CD4-positive, alpha-beta T cell treated with Interleukin-1 beta for 1 hour (primary cell): ENCODE measurements at regions not wholly inside any gene's neighbourhood (a gene's known extent, or its start where the extent isn't known, plus 50 kb on each side); places are given as distances from the start of the nearest gene placed in this dataset.
"Not testable (repeated sequence)": the region's sequence is repeated elsewhere in the genome, so short reads cannot be mapped to it uniquely, and the experiment has no call there.

Source experiments
- DNase-seq, 2 donors: peaks; one replicate each; pipeline ENCODE4 v3.0.0-alpha.2; 2020 to 2022

DNA sequence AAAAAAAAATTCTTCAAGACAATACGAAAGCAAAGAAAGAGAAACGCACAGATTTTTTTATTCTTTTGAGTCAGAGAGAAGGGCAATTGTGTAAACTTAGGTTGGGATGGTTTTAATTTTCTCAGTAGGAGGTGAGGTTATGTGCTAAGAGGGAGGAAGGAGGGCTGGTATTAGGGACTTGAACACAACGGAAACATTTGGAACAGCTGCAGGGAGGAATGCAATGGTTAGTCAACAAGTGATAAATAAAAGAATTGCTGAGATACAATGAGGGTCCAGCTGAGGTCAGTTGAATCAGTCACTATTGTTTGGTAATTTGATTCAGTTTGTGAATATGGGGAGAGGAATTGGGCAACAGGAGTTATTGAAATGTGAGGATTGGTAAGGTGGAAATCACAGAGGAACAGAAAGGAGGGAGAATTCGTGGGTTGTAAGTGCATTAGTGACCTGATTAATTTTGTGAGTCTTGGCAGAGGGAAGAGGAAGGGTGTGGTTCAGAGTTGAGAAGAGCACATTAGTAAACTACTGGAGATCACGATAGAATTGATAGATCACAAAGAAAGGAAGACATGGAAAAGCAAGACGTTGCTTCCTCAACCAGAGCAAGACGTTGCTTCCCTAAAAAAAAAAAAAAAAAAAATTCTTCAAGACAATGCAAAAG lies 499.5 kb upstream of the SPRY2 start:
- no peak for DNase-seq

DNA sequence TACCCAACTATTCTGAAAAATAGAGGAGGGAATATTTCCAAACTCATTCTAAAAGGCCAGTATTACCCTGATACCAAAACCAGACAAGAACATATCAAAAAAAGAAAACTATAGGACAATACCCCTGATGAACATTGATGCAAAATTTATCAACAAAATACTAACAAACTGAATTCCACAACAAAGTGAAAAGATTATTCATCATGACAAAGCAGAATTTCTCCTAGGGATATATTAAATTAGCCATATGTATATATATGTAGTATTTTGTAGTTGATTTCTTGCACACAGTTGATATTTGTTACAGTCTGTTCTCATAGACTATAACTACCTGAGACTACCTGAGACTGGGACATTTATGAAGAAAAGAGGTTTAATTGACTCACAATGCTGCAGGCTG lies 495.0 kb upstream of the SPRY2 start:
- DNase-seq, result no peak

DNA sequence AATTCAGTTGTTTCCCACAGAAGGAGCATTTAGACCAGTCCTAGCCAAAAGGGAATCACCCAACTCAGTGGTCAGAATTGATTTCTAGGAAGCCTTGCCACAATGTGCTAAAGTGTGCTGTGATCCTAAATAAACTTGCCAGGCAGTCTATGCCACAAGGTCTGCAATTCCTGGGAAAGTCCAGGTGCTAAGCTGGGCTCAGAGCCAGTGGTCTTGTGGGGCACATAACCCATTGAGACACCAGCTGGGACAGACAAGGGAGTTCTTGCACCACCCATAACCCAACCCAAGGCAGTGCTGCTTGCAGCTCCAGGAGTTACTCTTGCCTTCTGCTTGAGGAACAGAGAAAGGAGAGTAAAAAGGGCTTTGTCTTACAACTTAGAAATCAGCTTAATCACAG lies 489.5 kb upstream of the SPRY2 start:
- no peak for DNase-seq

DNA sequence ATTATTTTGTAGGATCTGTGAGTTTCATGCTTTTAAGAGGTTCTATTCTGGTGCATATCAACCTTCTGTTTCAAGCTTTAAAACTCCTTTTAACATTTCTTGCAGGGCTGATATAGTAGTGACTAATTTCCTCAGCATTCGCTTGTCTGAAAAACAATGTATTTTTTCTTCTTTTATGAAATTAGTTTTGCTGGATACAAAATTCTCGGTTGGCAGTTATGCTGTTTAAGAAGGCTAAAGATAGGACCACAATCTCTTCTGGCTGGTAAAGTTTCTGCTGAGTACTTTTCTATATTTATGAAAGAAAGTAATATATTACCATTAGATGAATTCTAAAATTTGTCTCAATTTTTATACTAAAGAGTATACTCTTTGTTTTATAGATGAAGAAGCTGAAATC lies 487.8 kb upstream of the SPRY2 start:
- no peak for DNase-seq

DNA sequence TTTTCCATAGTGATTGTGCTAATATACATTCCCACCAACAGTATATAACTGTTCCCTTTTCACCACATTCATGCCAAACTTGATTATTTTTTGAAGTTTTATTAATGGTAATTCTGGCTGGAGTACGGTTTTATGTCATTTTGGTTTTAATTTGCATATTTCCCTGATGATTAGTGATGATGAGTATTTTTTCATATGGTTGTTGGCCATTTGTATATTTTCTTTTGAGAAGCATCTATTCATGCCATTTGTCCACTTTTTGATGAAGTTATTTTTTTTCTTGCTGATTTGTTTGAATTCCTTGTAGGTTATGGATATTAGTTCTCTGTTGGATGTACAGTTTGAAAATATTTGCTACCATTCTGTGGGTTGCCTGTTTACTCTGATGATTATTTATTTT lies 484.4 kb upstream of the SPRY2 start:
- no peak for DNase-seq

DNA sequence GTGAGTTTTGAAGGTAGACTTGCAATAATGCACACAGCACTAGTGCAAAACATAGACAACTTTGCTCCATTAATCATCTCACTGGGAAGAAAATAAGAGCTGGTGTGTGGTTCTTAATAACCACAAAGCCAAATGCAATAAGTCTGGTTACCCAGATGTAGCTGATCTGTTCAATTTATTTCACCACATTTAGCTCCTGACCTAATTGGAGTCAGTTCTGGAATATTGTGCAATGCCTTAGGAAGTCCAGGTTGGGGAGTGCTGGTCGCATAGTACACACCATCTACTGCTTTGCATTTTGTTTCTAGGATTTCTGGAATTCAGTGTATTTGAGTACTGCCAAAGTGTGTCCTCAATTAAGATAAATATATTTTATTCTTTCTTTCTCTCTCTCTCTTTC lies 483.3 kb upstream of the SPRY2 start:
- no peak for DNase-seq

DNA sequence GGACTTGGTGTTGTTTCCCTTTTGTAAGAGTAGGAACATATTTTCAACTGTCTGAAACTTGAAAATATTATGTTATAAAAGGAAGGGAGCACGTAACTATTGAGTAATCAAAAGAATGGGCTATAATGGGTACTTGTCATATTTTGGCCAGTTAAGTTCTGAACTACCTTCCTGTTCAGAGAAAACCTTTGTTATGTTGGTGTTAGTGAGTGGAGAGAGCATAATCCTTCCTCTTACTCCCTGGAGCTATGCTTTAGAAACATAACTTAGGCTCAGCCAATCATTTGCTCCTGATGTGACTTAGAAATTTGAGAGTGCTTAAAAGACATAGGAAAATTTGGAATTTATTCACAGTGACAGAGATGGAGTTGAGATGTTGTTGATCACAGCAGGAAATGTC lies 482.5 kb upstream of the SPRY2 start:
- DNase-seq, result no peak

DNA sequence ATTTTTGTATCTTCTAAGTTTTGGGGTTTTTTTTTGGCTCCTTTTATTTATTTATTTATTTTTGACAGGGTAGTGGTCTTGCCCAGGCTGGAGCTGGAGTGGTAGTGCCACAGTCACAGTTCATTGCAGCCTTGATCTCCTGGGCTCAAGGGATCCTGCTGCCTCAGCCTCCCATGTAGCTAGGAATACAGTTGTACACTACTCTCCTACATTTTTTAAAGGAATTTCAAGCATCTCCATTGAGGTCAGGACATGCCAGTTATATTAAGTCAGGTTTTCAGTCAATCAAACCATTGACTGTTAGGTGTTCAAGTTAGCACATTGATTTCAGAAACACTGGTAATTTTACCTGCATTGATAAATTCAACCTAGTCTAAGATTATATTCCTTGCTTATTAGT lies 480.5 kb upstream of the SPRY2 start:
- no peak for DNase-seq

DNA sequence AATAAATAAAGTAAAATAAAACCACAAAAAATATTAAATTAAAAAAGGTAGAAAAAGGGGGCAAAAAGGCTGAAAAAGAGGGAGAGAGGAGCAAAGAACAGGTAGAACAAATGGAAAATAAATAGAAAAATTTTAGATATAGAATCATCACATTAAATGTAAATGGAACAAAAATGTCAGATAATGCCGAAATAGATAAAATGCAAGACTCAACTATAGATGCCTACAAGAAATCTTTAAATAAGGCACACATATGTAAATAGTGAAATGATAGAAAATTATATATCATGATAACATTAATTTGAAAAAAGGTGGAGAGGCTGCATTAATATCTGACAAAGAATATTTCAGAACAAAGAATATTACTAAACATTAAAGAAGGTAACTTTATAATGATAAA lies 477.1 kb upstream of the SPRY2 start:
- DNase-seq, result no peak

DNA sequence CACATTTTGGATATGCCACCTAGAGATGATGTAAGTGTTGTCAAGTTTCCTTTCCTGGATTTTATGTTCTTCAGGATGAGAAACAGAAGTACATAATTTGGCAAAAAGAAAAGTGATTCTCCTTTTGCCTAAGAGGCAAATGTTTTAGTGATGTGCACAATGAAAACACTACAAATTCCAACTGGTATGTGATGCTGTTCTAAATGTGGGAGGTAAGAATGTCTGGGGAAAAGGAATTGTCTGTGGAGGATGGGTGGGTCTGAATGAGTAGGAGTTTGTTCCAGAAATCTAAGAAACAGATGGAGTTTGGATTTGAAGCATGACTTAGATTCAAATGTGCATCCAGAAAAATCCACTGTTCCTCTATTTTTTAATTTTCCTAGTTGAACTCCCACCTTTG lies 473.6 kb upstream of the SPRY2 start:
- no peak for DNase-seq

DNA sequence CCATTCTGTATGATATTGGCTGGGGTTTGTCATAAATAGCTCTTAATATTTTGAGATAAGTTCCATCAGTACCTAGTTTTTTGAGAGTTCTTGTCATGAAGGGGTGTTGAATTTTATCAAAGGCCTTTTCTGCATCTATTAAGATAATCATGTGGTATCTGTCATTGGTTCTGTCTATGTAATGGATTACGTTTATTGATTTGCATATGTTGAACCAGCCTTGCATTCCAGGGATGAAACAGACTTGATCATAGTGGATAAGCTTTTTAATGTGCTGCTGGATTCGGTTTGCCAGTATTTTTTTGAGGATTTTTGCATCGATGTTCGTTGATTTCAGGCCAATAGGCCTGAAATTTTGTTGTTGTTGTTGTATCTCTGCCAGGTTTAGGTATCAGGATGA lies 469.4 kb upstream of the SPRY2 start:
- not testable (repeated sequence) for DNase-seq

DNA sequence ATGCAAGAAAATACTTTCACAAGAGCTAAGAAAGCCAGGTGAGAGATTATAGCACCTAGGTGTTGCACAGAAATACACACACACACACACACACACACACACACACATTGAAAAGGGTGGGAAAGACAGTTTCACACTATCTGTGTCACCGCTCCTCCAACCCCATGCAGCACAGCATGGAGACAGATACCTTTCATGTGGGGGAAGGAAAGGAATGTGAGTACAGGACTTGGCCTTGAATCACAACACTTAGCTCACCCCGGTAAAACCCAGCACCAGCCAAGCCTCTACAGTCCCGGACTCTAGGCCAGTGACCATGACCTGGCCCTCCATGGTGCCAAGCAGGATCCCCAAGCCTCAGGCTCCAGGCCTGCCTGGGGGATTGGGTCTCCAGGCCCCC lies 462.0 kb upstream of the SPRY2 start:
- DNase-seq, result no peak

DNA sequence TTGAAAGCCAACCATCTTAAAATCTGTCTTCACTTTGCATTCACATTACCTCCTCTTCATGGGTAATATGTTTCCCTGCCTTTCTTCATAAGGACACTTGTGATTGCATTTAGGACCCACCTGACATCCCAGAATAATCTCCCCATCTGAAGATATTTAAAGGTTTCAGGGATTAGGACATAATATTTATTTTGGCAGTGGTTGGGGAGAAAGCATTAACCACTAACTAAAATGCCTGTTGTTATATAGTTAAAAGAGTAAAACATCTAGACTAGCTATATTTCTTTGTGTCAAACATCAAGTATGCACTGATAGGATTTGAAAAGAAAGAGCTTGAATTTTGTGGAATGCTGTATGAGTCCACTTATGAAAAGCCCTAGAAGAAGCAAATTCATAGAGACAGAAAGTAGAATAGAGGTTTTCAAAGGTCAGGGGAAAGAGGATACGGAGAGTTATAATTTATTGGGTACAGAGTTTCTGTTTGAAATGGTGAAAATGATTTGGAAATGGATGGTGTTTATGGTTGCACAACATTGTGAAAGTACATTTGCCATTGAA lies 457.7 kb upstream of the SPRY2 start:
- no peak for DNase-seq

DNA sequence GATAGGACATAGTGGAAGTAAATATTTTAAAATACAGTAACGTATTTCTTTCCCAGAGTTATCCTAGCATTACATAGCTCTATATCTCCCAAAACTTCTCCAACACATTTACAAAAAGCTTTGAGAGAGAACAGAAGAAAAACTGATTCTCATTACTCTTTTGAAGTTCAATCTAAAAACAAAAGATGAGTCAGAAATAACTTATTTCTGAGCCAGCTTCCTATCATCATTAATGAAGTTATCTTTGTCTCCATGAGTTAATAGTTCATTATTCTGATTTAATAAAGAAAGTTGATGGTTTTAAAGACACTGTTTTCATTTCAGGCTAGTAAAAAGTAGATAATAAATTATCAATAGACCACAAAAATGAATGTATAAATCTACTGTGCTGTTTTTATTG lies 446.7 kb upstream of the SPRY2 start:
- no peak for DNase-seq

DNA sequence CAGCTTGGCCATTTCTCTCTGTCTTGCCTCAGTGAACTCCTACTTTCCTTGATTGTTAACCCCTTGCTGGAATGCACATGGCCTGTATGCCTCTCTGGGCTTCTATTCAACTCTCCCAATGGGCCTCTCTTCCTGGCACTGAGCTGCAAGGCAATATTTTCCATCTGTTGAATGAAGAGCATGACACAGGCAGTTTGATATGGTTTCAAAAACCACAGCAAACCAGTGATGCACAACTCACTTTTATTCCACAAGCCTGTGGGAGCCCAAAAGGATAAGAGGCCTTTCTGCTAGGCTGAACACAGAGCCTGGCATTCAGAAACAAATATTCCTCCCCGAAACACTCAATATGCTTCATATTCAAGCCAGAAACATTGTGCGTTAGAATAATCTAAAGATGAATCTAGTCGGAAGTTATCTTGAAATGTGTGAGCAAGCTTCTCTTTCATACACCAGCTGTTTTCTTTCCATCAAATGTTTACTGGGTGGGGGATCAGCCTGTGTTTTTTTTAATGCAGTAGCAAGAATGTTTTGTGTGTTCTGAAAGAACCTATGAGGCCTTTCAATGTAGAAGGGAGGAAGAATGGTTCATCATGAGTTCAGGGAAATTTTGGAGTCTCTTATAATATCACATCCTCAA lies 443.1 kb upstream of the SPRY2 start:
- no peak for DNase-seq

DNA sequence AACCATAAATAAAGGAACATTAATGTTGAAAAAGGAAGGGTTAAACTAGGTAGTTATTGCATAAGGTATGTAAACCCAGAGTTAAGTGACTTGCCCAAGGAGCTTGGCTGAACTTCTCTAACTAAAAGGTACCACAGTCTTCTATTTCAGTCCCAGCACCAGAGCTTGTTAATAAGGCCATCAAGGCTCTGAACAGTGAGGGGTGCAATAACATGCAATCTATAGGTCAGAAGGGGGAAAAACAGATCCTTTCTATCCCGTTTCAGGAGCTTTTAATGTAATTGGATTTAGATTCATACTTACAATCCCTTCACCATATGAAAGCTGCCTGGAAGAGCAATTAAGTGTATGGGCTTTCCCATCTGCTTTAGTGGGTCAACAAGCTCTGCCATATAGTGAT lies 441.5 kb upstream of the SPRY2 start:
- DNase-seq, result no peak

DNA sequence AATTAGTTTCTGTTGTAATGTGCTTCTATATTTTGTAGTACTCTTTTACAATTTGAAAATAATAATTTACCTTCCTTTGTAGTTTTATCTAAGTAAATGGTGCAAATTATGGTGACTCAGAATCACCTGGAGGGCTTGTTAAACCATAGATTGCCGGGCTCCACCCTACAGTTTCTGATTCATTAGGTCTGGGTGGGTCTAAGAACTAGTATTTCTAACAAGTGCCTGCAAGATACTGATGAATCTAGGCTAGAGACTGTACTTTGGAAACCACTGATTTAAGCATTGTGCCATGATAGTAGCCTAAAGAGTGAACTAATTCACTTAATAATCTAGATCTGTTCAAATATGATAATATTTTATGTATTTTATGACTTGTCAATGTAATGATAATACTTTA lies 437.4 kb upstream of the SPRY2 start:
- no peak for DNase-seq

DNA sequence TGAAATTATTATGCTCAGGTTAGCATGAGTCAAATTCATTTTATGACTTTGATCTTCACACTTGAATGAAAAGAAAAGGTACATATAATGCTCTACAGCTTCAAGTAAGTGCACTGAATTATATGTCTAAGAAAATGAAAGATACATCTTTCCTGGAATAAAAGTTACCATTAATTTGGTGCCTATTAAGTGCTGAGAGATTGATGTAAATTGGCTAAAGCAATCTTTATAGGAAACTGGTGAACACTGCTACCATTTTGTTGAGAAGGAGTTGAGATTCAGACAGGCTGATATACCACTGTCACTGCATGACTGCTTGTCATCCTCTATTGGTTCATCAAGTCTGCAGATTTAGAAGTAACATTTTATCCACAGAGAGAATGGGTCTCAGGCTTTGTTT lies 416.8 kb upstream of the SPRY2 start:
- DNase-seq, result no peak

DNA sequence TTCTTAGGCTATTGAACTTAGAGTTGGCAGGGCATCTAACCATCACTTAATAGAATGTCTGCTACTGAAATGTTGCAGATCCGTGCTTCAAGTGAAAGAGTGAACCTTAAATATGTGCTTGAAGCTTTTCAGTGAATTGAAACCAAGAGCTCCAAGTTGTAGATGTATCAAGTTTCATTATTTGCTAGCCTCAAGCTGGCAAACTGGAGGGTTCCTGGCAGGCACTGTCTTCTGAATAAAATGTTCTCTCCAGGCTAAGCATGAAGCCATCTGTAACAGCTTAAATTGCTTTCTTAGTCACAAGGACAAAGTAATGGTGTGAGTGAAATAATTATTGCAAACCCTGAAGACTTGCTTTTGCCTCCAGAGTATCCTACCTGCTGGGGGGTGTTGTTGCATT lies 415.0 kb upstream of the SPRY2 start:
- no peak for DNase-seq

DNA sequence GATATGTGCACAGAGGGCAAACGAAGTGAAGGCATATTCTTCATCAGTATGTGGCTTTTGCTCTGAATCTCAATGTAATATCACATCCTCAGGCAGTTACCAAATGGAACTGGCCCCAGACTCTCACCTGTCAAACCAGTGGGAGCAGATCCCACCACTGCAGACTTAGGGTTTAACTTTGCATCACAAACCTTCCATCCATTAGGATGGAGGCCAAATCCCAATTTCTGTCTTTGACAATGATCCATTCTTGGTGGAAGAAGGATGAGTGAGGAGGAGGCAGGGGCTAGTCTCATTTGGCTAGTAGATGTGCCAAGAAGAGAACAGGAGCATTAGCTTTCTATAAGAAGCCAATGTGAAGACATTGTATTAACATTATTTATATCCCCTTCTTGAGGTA lies 413.5 kb upstream of the SPRY2 start:
- no peak for DNase-seq

DNA sequence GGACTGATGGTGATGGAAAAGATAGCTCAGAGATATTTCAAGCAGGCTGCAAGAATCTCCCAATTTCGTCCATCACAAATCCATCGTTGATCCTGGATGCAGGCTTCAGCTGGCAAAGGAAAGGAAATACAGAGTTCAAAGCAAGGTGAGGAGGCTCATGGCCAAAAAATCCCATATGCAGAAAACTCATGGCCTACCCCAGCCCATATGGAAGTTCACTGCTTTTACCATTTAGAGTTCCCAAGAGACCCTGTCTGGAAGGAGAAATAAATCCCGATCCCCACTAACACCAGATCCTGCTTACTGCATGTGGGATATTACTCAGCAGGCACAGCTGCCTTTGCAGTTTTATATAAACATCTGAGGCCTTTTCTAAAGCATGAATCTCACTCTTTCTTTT lies 412.9 kb upstream of the SPRY2 start:
- DNase-seq, result no peak

DNA sequence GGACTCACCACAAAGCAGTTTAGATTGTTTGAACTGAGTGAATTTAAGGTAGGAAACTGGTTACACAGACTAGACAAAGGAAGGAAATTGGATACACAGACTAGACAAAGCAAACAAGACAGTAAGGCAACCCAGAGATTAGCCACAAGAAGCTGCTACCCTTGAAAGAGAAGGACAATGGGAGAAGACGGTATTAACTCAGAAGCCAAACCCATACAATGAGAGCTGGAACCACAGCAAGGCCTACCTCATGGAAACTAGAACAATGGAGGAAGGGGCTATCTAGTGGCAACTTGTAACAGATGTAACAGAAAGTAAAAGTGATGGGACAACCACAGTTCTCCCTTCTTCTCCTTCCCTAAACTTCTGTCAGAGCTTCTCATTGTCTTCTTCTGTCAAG lies 410.9 kb upstream of the SPRY2 start:
- no peak for DNase-seq

DNA sequence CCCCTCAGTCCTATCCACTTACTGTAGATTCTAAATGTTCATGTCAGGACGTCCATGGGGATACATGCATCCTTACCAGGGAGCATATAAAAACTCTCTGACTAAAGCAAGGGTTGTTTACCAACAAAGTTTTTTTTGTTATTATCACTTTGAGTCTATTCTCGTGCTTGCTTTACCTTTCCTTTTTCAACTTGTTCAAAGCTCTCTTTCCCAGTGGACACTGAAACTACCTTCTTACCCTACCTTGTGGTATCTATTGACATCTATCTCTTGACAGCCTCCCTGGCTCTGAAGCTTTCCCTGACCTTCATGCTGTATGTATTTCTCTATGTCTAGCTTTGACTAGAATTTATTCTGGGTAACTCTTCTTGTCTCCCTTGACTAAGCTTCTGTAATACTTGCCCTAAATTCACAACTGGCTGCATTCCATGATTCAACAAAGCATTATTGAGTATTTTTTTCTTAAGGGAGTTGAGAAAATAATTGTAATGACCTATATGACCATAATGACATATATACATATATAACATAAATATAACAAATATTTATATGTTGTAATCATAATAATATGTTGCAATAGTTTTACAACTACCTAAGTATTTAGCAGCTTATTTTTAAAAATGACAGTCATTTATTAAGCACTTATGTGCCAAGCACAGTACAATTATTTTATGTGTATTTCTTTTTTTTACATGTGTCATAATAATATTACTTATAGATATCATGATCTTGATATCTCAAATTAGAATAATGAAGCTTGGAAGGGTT lies 403.4 kb upstream of the SPRY2 start:
- no peak for DNase-seq

DNA sequence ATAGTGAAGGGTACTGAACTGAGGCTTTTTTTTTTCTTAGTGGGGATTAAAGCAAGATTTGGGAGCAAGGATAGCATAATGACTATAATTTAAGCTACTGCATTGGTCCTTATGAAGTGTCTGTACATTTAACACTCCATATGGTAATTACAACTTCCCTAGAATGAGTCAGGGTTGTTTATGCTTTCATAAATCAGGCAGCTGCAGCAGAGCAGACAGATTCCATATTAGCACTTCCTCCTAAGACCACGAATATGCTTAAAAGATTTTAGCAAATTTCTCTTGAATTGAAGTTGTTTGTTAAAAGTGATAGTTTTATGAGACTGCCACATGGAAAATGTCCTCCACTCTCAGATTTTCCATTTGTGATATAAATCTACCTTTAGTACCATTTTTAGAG lies 401.1 kb upstream of the SPRY2 start:
- DNase-seq, result no peak
